ENCODE measurements at regions not wholly inside any gene's neighbourhood (a gene's known extent, or its start where the extent isn't known, plus 50 kb on each side); places are given as distances from the start of the nearest gene placed in this dataset.

DNA sequence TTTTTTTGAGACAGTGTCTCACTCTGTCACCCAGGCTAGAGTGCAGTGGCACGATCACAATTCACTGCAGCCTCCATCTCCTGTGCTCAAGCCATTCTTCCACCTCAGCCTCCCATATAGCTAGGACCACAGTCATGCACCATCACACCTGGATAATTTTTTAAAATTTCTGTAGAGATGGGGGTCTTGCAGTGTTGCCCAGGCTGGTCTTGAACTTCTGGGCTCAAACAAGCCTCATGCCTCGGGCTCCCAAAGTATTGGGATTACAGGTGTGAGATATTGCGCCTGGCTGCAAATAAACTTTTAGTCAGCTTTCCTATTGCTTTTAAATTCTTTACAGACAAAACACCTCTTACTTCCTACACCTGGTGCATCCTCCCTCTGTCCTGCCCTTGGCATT, 102.1 kb upstream of the VEPH1 start:
- Histone ChIP-seq H3K27me3 (no peaks in the 10 kb centered on the region), H3K4me1 (peaks cover 0 to 4% (median 0%) of the 10 kb centered on the region in 12 donors), H3K36me3 (no peaks in the 10 kb centered on the region), H3K4me3 (no peak overlapping the region), H3K27ac (no peak overlapping the region), H3K9me3 (no peaks in the 10 kb centered on the region)
- intact Hi-C loops (cut with DNase I), result no loop called here
- 60 to 99% (median 92%) methylated on average over 3 of the region's 3 CpGs for WGBS, 4 donors
- DNase-seq (no peak), ATAC-seq (no peak)
- TF ChIP-seq, protein P1, sequence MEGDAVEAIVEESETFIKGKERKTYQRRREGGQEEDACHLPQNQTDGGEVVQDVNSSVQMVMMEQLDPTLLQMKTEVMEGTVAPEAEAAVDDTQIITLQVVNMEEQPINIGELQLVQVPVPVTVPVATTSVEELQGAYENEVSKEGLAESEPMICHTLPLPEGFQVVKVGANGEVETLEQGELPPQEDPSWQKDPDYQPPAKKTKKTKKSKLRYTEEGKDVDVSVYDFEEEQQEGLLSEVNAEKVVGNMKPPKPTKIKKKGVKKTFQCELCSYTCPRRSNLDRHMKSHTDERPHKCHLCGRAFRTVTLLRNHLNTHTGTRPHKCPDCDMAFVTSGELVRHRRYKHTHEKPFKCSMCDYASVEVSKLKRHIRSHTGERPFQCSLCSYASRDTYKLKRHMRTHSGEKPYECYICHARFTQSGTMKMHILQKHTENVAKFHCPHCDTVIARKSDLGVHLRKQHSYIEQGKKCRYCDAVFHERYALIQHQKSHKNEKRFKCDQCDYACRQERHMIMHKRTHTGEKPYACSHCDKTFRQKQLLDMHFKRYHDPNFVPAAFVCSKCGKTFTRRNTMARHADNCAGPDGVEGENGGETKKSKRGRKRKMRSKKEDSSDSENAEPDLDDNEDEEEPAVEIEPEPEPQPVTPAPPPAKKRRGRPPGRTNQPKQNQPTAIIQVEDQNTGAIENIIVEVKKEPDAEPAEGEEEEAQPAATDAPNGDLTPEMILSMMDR (IDR thresholded peaks at IDR 0.05), result no peak
- TF ChIP-seq POLR2A (IDR thresholded peaks at IDR 0.05), result no peak

DNA sequence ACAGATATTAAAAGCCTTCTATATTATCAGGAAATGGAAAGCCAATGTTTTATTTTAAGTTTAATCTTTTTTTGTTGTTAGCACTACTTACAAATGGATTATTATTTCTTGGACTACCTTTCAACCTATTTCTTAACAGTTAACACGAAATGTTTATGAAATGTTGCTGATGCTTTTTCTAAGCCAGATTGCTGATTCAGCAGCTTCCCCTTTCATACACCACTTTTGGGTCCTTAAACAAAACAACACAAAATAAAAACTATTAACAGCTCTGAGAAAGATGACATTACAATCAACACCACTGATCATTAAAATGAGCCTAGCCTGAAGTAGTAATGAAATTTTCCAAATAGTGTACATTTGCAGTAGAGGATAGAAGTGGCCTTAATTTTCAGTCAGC, 99.2 kb upstream of the VEPH1 start:
- Histone ChIP-seq H3K27ac (no peak overlapping the region), H3K4me3 (no peak overlapping the region), H3K9me3 (no peaks in the 10 kb centered on the region), H3K4me1 (peaks cover 0 to 4% (median 0%) of the 10 kb centered on the region in 12 donors), H3K27me3 (no peaks in the 10 kb centered on the region), H3K36me3 (no peaks in the 10 kb centered on the region)
- intact Hi-C loops (cut with DNase I), result no loop called here
- no peak for ATAC-seq
- 70 to 79% (median 77%) methylated on average over 1 of the region's 1 CpG for WGBS, 4 donors
- no peak for DNase-seq
- no peak for TF ChIP-seq POLR2A (IDR thresholded peaks at IDR 0.05)
- TF ChIP-seq, protein P1 (IDR thresholded peaks at IDR 0.05), result no peak

DNA sequence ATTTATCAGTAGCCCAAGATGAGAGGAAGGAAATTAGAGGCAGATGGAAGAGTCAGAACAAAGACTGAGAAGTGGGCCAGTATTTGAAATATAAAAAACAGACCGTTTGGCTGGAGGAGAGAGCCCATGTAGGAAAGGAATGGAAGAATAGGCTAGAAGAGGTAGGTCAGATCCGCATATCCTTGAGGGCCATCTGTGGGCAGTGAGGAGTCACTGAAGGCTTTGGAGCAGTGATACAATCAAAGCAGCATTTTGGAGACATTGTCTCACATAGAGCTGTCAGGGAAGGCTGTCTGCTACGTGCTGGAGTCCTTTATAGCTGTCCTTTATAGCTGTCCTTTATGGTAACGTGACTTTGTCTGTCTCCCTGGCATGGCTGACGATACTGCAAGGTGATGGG, 92.0 kb upstream of the VEPH1 start:
- Histone ChIP-seq H3K27ac (no peak overlapping the region), H3K27me3 (peaks cover 0 to 13% (median 0%) of the 10 kb centered on the region in 9 donors), H3K4me1 (no peaks in the 10 kb centered on the region), H3K4me3 (no peak overlapping the region), H3K36me3 (no peaks in the 10 kb centered on the region), H3K9me3 (no peaks in the 10 kb centered on the region)
- no peak for TF ChIP-seq POLR2A (IDR thresholded peaks at IDR 0.05)
- TF ChIP-seq, protein P1 (IDR thresholded peaks at IDR 0.05), result no peak
- intact Hi-C loops (cut with DNase I), result no loop called here
- no peak for ATAC-seq
- 69 to 75% (median 73%) methylated on average over 5 of the region's 5 CpGs for WGBS, 4 donors
- no peak for DNase-seq

DNA sequence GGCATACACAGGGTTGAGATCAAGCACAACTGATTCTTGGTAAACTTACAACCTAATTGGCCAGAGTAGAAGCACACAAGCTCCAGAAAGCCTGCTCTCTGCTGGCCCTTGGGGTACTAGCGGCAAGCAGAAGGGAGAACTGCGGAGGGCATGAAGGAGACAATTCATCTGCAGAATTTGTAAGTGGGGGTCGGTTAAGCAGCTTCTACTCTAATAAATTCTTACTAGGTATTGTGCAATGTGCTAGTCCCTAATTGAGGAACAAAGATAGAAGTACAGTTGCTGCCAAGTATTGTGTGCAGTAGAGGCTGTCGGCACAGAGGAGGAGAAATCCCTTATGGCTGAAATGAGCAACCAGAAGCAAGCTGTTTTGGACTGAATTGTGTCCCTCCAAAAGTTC, 91.2 kb upstream of the VEPH1 start:
- WGBS, 4 donors, result 55 to 64% (median 59%) methylated on average over 4 of the region's 4 CpGs
- Histone ChIP-seq H3K4me3 (no peak overlapping the region), H3K9me3 (no peaks in the 10 kb centered on the region), H3K36me3 (no peaks in the 10 kb centered on the region), H3K27me3 (peaks cover 0 to 13% (median 0%) of the 10 kb centered on the region in 9 donors), H3K4me1 (peaks cover 0 to under 1% (median 0%) of the 10 kb centered on the region in 12 donors), H3K27ac (no peak overlapping the region)
- peak in 3 of 4 donors; percentile 56 to 63 (median 59) for ATAC-seq
- intact Hi-C loops (cut with DNase I), result no loop called here
- no peak for TF ChIP-seq POLR2A (IDR thresholded peaks at IDR 0.05)
- TF ChIP-seq, protein P1 (IDR thresholded peaks at IDR 0.05), result peak in 2 of 12 donors; percentile 20 to 24
- DNase-seq, result no peak
